ENCODE measurements at regions not wholly inside any gene's neighbourhood (a gene's known extent, or its start where the extent isn't known, plus 50 kb on each side); places are given as distances from the start of the nearest gene placed in this dataset.

DNA sequence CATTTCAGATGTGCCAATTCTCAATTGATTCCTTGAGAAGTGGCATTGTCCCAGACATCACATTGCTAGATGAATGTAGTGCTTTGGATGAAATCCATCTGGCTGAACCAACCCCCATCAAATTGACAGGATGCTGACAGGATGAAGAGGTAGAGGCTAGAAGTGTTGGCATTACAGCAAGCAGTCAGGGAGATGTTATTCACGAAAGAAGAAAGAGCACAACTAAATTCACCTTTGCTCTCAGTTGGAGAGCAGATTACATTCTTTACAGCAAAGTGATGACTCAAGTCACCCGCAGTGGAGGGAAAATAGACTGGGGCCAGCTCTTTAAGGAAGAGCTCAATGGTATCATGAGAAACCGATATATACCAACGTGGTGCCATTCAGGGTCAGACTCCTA, 259.6 kb downstream of the C4orf33 start:
- WGBS, 2 donors: 65 to 66% methylated on average over 4 of the region's 4 CpGs
- Histone ChIP-seq H3K36me3 (ENCODE audit: low read depth, missing control alignments) (no peaks in the 10 kb centered on the region), H3K4me1 (no peaks in the 10 kb centered on the region), H3K27me3 (no peaks in the 10 kb centered on the region), H3K27ac (no peak overlapping the region), H3K4me3 (no peak overlapping the region), H3K9me3 (no peaks in the 10 kb centered on the region)
- no peak for TF ChIP-seq POLR2A (IDR thresholded peaks at IDR 0.05)
- TF ChIP-seq, protein P1, sequence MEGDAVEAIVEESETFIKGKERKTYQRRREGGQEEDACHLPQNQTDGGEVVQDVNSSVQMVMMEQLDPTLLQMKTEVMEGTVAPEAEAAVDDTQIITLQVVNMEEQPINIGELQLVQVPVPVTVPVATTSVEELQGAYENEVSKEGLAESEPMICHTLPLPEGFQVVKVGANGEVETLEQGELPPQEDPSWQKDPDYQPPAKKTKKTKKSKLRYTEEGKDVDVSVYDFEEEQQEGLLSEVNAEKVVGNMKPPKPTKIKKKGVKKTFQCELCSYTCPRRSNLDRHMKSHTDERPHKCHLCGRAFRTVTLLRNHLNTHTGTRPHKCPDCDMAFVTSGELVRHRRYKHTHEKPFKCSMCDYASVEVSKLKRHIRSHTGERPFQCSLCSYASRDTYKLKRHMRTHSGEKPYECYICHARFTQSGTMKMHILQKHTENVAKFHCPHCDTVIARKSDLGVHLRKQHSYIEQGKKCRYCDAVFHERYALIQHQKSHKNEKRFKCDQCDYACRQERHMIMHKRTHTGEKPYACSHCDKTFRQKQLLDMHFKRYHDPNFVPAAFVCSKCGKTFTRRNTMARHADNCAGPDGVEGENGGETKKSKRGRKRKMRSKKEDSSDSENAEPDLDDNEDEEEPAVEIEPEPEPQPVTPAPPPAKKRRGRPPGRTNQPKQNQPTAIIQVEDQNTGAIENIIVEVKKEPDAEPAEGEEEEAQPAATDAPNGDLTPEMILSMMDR (IDR thresholded peaks at IDR 0.05): no peak
- DNase-seq: no peak
- intact Hi-C loops (cut with DNase I; ENCODE audit: low total_unique reads): no loop called here

DNA sequence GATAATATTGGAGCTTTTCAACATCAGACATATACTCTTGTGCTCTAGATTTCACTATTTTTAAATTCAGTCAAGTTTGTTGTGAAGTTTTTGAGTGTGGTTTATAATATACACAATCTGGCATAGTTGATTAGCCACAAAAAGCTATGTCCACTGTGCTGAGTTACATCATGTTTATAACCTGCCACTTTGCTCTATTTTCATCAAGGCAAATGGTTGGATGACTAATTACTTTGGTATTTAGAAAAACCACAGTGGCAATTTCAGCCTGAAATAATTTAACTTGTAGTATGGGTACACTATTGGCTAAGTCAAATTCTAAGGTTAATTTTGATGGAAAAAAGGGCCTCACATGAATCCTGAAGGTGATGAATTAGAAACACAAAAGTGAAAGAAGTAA, 262.6 kb downstream of the C4orf33 start:
- no peaks in the 10 kb centered on the region for H3K27me3 ChIP-seq
- intact Hi-C loops (cut with DNase I; ENCODE audit: low total_unique reads): no loop called here
- H3K36me3 ChIP-seq (ENCODE audit: low read depth, missing control alignments): no peaks in the 10 kb centered on the region
- DNase-seq: no peak
- no peak overlapping the region for H3K27ac ChIP-seq
- H3K4me3 ChIP-seq: no peak overlapping the region
- peaks cover 5% of the 10 kb centered on the region for H3K4me1 ChIP-seq
- H3K9me3 ChIP-seq: no peaks in the 10 kb centered on the region
- TF ChIP-seq POLR2A (IDR thresholded peaks at IDR 0.05): no peak
- TF ChIP-seq, protein P1 (IDR thresholded peaks at IDR 0.05): no peak

DNA sequence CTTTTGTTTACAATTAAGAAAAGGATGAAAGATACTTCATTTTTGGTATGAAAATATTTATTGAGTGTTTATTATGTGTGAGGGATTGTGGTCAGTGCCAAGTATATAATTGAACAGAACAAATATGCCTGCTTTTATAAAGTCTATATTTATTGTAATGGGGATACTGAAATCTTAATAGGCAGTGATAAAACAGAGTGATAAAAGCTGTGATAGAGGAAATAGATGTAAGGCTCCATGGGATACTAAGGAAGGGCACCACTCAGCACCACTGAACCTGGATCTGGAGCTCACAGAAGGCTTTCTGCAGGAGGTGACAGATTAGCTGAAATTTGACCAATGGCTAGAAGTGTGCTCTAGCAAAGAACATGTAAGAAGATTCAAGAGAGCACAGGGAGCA, 263.5 kb downstream of the C4orf33 start:
- no peaks in the 10 kb centered on the region for H3K9me3 ChIP-seq
- no peak overlapping the region for H3K4me3 ChIP-seq
- DNase-seq: no peak
- TF ChIP-seq, protein P1 (IDR thresholded peaks at IDR 0.05): no peak
- TF ChIP-seq POLR2A (IDR thresholded peaks at IDR 0.05): no peak
- no peaks in the 10 kb centered on the region for H3K27me3 ChIP-seq
- intact Hi-C loops (cut with DNase I; ENCODE audit: low total_unique reads): no loop called here
- H3K36me3 ChIP-seq (ENCODE audit: low read depth, missing control alignments): no peaks in the 10 kb centered on the region
- H3K27ac ChIP-seq: no peak overlapping the region
- peaks cover 5% of the 10 kb centered on the region for H3K4me1 ChIP-seq

GRCh38 chr4:129362691-129363274, 266.8 kb downstream of the C4orf33 start:
- H3K27me3 ChIP-seq: no peaks in the 10 kb centered on the region
- H3K36me3 ChIP-seq (ENCODE audit: low read depth, missing control alignments): no peaks in the 10 kb centered on the region
- 13 to 14% methylated on average over 5 of the region's 5 CpGs for WGBS, 2 donors
- H3K4me1 ChIP-seq: peaks cover 5% of the 10 kb centered on the region
- no peaks in the 10 kb centered on the region for H3K9me3 ChIP-seq
- intact Hi-C loops (cut with DNase I; ENCODE audit: low total_unique reads): no loop called here
- no peak overlapping the region for H3K4me3 ChIP-seq
- H3K27ac ChIP-seq: no peak overlapping the region
- peak; percentile 82 for DNase-seq
- TF ChIP-seq POLR2A (IDR thresholded peaks at IDR 0.05): no peak
- TF ChIP-seq, protein P1 (IDR thresholded peaks at IDR 0.05): peak; percentile 38 to 84 (median 66)

DNA sequence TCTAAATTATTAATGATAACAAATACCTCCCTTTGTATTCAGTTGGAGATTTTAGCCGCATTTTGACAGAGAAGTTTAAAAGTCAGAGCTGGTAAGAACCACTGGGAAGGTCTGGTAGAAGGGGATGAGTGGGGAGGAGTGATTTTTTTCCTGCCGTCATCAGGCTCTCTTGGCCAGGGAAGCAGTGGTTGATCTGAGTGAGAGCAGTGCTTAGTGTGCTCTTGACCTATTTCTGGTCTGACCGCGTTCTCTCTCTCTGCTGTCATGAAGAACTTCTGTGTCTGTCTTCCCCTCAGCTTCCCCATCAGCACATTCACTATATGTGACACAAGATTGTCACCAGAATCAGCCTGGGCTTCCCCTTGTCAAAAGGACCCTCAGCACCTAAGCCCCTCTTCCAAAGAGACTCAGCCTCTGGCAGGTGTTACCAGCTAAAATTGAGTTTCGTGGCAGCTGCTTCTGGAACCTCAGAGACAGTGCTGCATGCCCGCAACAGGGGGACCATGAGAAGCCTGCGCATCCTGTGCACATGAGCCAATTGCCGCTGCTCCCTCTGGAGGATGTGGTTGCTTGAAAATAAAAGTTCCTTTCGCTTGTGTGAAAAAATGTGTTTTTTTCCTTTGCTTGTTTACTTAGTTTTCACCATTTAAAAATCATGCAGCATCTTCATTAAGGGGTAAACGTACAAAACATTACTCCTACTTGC, 268.9 kb downstream of the C4orf33 start:
- Histone ChIP-seq H3K4me3 (no peak overlapping the region), H3K9me3 (no peaks in the 10 kb centered on the region), H3K27me3 (no peaks in the 10 kb centered on the region), H3K4me1 (peaks cover 5% of the 10 kb centered on the region), H3K36me3 (ENCODE audit: low read depth, missing control alignments) (no peaks in the 10 kb centered on the region), H3K27ac (no peak overlapping the region)
- WGBS, 2 donors: 73 to 76% methylated on average over 10 of the region's 10 CpGs
- DNase-seq: no peak
- intact Hi-C loops (cut with DNase I; ENCODE audit: low total_unique reads): no loop called here
- no peak for TF ChIP-seq POLR2A (IDR thresholded peaks at IDR 0.05)
- TF ChIP-seq, protein P1 (IDR thresholded peaks at IDR 0.05): no peak

Data from testis (tissue), 2 donors.